ENCODE measurements at regions not wholly inside any gene's neighbourhood (a gene's known extent, or its start where the extent isn't known, plus 50 kb on each side); places are given as distances from the start of the nearest gene placed in this dataset.

DNA sequence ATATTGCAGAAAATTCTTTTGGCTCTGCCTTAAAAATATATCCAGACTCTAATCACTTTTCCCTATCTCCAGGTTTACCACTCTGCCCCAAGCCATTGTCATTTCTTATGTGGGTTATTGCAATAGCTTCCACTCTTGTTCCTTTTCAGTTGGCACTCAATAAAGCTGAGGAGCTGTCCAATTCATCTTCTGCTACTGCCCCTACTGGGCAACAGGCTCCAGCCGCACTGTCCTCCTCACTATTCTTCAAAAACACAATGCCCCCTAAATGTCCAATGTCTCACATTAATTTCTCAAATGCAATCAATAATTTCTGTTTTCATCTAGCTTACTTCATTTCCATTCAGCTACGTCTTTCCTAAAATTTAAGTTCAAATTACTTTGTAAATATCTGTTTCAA, 1262.5 kb upstream of the CDH2 start:
- ChIA-PET POLR2A (no interaction called here), CTCF (no interaction called here), RAD21 (ENCODE audit: unreplicated experiment) (no interaction called here), SMC1A (ENCODE audit: uncharacterized antibody, unreplicated experiment) (no interaction called here)
- no peaks in the 10 kb centered on the region for H3K79me2 ChIP-seq (ENCODE audit: control insufficient read depth, insufficient read depth, low read length)
- H3K9me3 ChIP-seq (replicated peaks; ENCODE audit: control insufficient read depth, insufficient read depth, low read length) = no peaks in the 10 kb centered on the region
- in situ Hi-C loops (cut with MboI) = no loop called here
- ATAC-seq = no peak
- BruUV-seq (replicated peaks) = no TSS peak
- DNase-seq (ENCODE audit: low read depth, low spot score) = no peak
- TF ChIP-seq, protein P1, sequence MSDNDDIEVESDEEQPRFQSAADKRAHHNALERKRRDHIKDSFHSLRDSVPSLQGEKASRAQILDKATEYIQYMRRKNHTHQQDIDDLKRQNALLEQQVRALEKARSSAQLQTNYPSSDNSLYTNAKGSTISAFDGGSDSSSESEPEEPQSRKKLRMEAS (IDR thresholded peaks at IDR 0.05; ENCODE audit: low read depth, low read length) = no peak
- TF ChIP-seq NBN (IDR thresholded peaks at IDR 0.05) = no peak
- TF ChIP-seq ETV6 (conservative IDR thresholded peaks at IDR 0.05 in 1 of 2, IDR thresholded peaks at IDR 0.05 in 1 of 2; ENCODE audit: borderline replicate concordance in 1 of 2, low read depth in 1 of 2) = no peak
- no peak for TF ChIP-seq BCL3 (IDR thresholded peaks at IDR 0.05; ENCODE audit: borderline replicate concordance, insufficient read depth, low read depth, low read length, poor library complexity, severe bottlenecking)
- TF ChIP-seq RUNX3 (IDR thresholded peaks at IDR 0.05; ENCODE audit: low read length) = no peak
- TF ChIP-seq, protein P2, sequence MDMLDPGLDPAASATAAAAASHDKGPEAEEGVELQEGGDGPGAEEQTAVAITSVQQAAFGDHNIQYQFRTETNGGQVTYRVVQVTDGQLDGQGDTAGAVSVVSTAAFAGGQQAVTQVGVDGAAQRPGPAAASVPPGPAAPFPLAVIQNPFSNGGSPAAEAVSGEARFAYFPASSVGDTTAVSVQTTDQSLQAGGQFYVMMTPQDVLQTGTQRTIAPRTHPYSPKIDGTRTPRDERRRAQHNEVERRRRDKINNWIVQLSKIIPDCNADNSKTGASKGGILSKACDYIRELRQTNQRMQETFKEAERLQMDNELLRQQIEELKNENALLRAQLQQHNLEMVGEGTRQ (IDR thresholded peaks at IDR 0.05; ENCODE audit: borderline replicate concordance, low read depth, low read length) = no peak
- H3K4me2 ChIP-seq (ENCODE audit: control insufficient read depth, insufficient read depth) = no peak overlapping the region
- no peak overlapping the region for H2AFZ ChIP-seq (ENCODE audit: control insufficient read depth, low read depth, low read length)
- no peaks in the 10 kb centered on the region for H4K20me1 ChIP-seq (ENCODE audit: control insufficient read depth, insufficient read depth)
- no peak overlapping the region for H3K9ac ChIP-seq (ENCODE audit: control insufficient read depth, insufficient read depth, low read length)
- no peak overlapping the region for H3K27ac ChIP-seq (ENCODE audit: control insufficient read depth, insufficient read depth)
- no peaks in the 10 kb centered on the region for H3K27me3 ChIP-seq (replicated peaks in 1 of 2; ENCODE audit: control insufficient read depth in 2 of 2, insufficient read depth in 2 of 2, low read length in 1 of 2)
- no peaks in the 10 kb centered on the region for H3K36me3 ChIP-seq (ENCODE audit: control insufficient read depth in 2 of 2, insufficient read depth in 2 of 2, low read length in 1 of 2)
- FAIRE-seq = no peak
- no peaks in the 10 kb centered on the region for H3K4me1 ChIP-seq (ENCODE audit: control insufficient read depth, insufficient read depth, low read length)
- 28% methylated on average over 2 of the region's 2 CpGs for WGBS (ENCODE audit: insufficient coverage, insufficient replicate concordance, low lambda C conversion rate, missing lambda C conversion rate)
- intact Hi-C loops (cut with micrococcal nuclease; ENCODE audit: unreplicated experiment) = no loop called here
- H3K4me3 ChIP-seq = no peak overlapping the region
